Brain pericyte (primary cell): ENCODE measurements at regions not wholly inside any gene's neighbourhood (a gene's known extent, or its start where the extent isn't known, plus 50 kb on each side); places are given as distances from the start of the nearest gene placed in this dataset.

Experiments
- DNase-seq: peaks from one replicate; pipeline ENCODE4 v3.0.0-alpha.2; 2012; ENCODE audit warnings: low read depth, low spot score

DNA sequence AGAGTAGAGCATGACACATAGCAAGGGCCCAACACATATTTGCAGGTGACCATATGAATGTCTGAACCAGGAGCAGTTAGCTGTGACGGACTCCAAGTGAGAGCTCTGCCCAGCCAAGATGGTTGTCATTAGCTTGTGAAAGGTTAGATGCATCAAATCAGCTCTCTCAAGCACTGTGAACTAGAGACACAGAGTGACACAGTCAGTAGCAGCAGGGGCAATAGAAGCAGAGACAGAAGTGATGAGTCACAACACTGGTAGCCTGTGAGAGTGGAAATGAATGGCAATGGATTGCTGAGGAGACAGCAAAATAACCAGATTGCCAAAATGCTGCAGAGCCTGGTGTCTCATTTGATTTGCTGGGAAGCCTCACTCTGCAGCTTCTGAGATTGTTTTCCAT, 558.9 kb downstream of the PKHD1 start:
- no peak for DNase-seq

DNA sequence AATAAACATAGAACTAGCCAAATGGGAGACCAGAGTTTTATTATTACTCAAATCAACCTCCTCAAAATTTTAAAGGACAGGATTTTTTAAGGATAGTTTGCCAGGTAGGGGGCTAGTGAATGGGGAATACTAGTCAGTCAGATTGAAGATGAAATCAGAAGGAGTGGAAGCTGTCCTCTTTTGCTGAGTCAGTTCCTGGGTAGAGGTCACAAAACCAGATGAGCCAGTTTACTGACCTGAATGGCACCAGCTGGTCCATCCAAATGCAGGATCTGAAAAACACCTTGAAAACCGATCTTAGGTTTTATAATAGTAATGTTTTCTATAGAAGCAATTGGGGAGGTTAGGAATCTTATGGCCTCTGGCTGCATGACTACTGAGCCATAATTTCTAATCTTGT, 558.2 kb downstream of the PKHD1 start:
- DNase-seq, result no peak

DNA sequence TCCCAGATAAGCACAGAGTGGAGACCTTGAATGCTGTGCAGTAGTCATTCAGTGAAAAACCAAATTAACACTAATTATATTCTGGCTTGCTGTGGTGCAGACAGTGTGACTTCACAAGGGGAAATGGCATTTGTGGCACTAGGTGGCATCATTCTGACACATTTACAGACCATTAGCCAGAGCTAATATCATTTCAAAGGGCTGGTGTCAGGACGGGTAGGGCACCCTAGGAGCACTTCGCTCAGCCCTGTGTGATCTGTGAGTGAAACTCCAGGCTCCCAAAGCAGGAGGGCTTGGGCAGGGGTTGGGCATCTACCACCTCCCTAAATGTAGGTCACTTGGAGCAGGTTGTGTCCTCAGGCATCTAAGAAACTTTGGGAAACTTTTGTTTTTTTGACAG, 555.8 kb downstream of the PKHD1 start:
- DNase-seq, result no peak

DNA sequence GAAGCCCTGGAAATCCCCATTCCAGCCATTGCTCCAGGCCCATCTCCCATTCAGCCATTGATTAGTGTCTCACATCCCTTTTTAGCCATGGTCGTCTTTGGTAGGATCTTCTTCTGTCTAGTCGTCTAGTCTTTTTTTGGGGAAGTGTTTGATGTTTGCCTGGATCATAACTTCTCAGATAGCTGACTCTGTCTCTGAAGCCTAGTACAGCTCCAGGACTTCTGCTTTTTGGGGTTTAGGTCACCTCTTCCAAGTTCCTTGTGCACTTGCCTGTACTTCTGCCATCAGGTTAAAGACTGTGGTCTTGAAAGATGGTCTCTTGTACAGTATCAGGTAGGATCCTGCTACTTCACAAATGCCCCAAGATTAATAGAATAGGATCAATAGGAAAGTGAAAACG, 553.5 kb downstream of the PKHD1 start:
- DNase-seq, result no peak

DNA sequence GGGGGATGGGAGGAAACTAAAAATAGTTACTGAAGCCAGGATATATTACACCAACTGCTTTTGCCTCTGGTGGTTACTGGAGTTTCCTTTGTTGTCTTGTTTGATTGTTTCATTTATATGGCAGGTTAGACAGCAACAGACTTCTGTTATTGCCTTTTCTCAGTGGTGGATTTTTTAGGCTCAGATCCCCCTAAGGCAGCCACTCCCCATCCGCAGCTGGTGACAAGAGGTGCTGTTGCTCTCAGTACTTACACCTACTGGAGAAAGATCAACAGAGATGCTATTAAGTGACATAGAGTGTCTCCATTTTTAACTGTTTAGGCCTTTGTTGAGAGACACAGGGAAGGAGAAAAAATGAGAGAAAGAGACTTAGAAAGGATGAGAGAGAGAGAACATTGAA, 552.1 kb downstream of the PKHD1 start:
- DNase-seq, result no peak

DNA sequence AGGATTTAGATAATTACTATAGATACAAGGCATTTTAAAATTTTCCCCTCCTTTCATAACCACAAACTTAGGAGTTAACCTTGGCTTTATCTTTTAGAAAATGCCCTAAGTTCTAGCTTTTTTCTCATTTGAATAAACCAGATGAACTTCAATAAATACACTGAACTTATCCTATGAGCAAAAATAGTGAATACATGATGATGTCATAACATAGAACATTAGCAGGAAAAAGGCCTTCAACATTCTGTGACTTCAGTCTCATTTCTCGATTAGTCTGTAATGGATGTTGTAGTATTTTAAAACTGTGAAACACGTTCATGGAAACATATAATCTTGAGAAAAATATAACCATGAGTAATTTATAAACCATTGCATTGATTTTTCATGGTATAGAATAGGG, 550.7 kb downstream of the PKHD1 start:
- no peak for DNase-seq

DNA sequence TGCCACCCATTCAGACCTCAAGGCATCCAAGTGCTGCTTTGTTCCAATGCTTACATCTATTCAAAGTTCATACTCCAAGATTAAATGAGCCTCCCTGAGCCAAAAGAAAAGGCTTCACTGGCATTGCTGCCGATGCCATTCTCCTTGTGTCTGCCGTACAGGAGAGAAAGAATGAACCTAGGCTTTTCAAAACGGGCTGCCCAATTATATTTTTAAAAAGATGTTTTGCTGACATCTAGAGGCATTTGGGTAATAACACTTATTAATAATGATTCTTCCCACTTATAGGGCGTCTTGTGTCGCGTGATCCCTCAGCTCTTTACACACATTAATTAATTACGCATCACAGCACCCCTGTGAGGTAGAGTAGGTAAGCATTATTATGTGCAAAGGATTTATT, 545.6 kb downstream of the PKHD1 start:
- no peak for DNase-seq

DNA sequence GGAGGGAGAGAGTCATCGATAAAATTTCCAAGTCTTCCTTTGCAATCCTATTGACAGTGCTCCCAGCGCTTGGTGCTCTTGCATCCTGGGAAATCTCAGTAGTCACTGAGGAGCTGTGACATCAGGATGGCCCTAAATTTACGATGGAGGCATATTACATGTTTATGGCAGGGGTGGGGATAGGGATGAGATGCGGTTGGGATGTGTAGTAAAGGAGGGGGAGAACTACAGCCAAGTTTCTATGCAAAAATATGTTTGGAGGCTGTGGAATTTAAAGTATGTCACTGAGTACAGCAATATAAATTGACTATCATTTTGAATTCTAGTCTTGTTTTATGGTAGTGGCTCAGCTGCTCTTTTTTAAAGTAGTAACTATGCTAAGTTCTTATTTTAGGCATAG, 544.9 kb downstream of the PKHD1 start:
- no peak for DNase-seq

DNA sequence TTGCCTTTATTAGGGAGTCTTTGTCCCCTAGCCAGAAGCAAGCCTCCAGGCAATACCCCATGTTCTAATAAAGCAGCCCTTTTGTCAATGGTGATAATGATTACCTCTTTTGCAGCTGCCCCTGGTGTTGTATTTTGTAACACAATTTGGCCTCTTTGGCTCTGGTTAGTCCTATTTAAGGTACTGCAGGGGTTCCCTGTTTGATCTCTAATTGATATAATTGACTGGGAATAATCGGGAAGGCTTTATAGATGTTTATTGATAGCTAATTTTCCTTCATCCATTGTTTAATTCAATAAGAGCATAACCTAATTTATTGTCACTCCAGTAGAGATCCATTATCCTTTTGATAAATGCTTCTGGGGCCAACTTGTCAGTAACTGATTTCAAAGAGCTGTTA, 537.2 kb downstream of the PKHD1 start:
- no peak for DNase-seq

DNA sequence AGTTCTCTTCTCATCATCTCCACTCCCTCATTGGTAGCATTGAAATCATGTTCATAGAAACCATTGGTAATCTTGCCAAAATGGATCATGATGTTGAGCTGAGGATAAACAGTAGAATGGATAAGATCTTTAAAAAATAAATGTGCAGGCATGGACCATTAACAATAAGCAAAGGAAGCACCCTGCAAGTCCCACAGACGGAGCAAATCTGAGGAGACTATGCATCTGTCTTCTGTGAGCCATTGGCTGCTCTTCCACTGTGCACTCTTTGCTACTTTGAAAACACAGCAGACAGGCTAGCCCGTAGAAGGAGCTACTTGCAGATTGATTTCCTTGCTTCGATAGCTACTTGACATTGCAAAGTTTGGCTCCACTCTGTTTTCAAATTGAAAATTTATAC, 535.0 kb downstream of the PKHD1 start:
- no peak for DNase-seq

DNA sequence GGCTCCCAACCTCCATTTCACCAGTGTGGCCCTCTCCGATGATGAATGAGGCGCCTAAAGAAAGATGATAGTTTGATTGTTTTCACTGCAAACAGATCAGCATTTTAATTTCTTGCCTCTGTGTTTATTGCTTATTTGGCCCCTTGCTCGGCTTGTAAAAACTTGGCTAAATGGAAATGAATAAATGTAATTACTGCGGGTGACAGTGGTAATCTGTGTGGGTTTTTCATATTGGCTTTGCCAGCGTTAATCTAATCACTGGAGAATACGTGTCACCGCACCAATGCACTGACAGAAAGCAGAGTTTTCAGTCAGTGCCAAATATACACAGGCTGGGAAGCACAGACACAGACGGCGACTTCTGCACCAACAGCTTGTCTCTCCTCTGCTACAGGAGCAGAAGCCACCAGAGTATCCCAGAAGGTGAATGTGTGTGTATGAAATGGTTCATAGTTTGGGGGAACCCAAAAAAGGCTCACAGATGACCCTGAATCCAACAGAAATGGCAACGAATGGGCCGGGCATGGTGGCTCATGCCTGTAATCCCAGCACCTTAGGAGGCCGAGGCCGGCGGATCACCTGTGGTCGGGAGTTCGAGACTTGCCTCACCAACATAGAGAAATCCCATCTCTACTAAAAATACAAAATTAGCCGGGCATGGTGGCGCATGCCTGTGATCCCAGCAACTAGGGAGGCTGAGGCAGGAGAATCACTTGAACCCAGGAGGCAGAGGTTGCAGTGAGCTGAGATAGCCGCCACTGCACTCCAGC, 534.0 kb downstream of the PKHD1 start:
- DNase-seq, result no peak

DNA sequence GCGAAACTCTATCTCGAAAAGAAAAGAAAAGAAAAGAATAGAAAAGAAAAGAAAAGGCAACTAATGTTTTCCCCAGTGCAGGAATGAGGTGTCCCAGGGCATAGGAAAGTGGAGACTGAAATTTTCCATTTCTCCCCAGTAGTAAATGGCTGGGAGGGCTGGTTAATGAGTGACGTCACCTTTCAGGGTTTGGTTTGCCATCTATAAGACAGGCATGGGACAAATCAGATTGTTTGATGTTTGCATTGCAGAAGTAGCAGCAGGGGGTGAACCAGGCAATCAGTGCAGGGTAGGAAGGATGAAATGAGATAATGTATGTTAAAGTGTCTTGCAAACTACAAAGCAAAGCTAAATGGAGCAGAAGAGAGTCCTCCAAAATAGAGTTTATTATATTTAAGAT, 533.4 kb downstream of the PKHD1 start:
- no peak for DNase-seq

DNA sequence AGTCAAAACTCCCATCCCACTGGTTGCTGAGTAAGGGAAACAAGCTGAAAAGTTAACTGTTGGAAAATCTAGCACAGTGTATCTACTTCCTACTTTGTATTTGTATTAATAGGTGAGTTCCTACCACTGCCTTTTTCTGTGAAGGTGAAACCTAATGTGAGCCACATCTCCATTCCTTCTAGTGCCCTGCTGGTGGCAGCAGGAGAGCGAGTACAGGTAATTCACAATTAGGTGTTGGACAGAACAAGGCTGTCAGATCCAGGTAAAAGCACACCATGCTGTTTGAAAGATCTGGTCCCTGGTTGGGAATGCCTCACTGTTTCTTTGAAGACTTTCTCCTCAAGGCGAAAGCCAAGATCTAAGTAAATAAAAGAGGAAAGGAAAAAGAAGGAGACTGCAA, 528.4 kb downstream of the PKHD1 start:
- DNase-seq, result no peak

DNA sequence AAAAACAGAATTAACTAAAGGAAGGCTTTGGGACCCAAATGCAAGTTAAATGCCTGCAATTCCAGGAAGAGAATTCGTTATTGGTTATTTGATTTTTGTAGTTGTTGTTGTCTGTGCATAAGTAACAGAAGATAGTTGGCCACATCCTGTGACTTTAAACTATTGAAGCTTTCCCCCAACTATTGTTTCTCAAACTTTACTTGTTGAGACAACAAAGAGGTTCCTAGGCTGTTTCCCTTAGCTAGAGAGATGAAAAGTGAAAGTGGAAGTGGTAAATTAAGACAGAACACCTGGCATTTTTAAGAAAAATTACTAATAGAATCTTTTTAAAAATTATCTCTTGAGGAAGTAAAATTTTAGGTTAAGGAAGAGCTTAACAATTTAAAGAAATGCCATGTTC, 525.2 kb downstream of the PKHD1 start:
- DNase-seq, result no peak
